ENCODE measurements at regions not wholly inside any gene's neighbourhood (a gene's known extent, or its start where the extent isn't known, plus 50 kb on each side); places are given as distances from the start of the nearest gene placed in this dataset.
A peak's percentile ranks its signal among the peaks of the same experiment; 100 is the strongest.

- peak; percentile 78 for DNase-seq
- H3K23ac ChIP-seq (ENCODE audit: insufficient read length, low read depth, low read length): no peak overlapping the region
- H3K4ac ChIP-seq (ENCODE audit: low read depth, low read length): no peak overlapping the region
- Mint-ChIP-seq H3K4me1 (peaks cover 11 to 14% of the 10 kb centered on the region in 2 experiments), H3K27me3 (ENCODE audit: low read depth) (no peaks in the 10 kb centered on the region), H3K27ac (no peak overlapping the region), H3K4me3 (no peak overlapping the region), H3K9me3 (peaks cover 3 to 5% of the 10 kb centered on the region in 2 experiments; a peak in 1 of 5 replicates), H3K36me3 (ENCODE audit: insufficient read depth in 1 of 3, low read depth in 3 of 3) (no peaks in the 10 kb centered on the region)
- no peaks in the 10 kb centered on the region for H4K20me1 ChIP-seq (ENCODE audit: control insufficient read depth, insufficient read depth, insufficient read length)
- H4K5ac ChIP-seq (ENCODE audit: insufficient read length, low read depth, low read length): no peak overlapping the region
- H4K91ac ChIP-seq (ENCODE audit: insufficient read length, low read depth, low read length): no peak overlapping the region
- H3K18ac ChIP-seq (ENCODE audit: insufficient read length, low read depth, low read length): no peak overlapping the region
- H3T11ph ChIP-seq (ENCODE audit: low read length): no peak overlapping the region
- no peaks in the 10 kb centered on the region for H3K79me2 ChIP-seq (ENCODE audit: insufficient read depth, low read length)
- no peak overlapping the region for H2AFZ ChIP-seq (ENCODE audit: low read length)
- no peak overlapping the region for H2BK15ac ChIP-seq (ENCODE audit: low read depth, low read length)
- no peaks in the 10 kb centered on the region for H3K79me1 ChIP-seq (ENCODE audit: insufficient read depth, low read depth, low read length, poor library complexity, severe bottlenecking)
- H2BK120ac ChIP-seq (ENCODE audit: low read depth, low read length, poor library complexity, severe bottlenecking): no peak overlapping the region
- no peak overlapping the region for H3K9ac ChIP-seq (ENCODE audit: extremely low read depth, insufficient read length, low read length)
- H2BK20ac ChIP-seq (ENCODE audit: low read depth, low read length, poor library complexity, severe bottlenecking): no peak overlapping the region
- TF ChIP-seq CTCF (conservative IDR thresholded peaks at IDR 0.05): peak; percentile 70
- H2AK5ac ChIP-seq (ENCODE audit: insufficient read length, low read length): no peak overlapping the region
- WGBS (ENCODE audit: extremely low coverage, insufficient read length, low lambda C conversion rate): no CpG with 5 or more reads among the region's 6 CpGs
- no peak overlapping the region for H3K4me2 ChIP-seq (ENCODE audit: insufficient read depth, insufficient read length, low read length)
- H3K27ac ChIP-seq (ENCODE audit: insufficient read length, low read depth, low read length): no peak overlapping the region
- no peak overlapping the region for H4K8ac ChIP-seq (replicated peaks; ENCODE audit: insufficient read length, low read depth, low read length)
- no peaks in the 10 kb centered on the region for H3K9me3 ChIP-seq (ENCODE audit: control insufficient read depth, low read depth, low read length)
- H3K23me2 ChIP-seq (ENCODE audit: insufficient read length, low read depth, low read length, poor library complexity, severe bottlenecking): no peaks in the 10 kb centered on the region
- H2BK12ac ChIP-seq (ENCODE audit: insufficient read length, low read depth, low read length): no peak overlapping the region
- H3K56ac ChIP-seq (ENCODE audit: insufficient read length, low read depth, low read length): no peak overlapping the region
- H3K27me3 ChIP-seq (ENCODE audit: insufficient read depth, low read length): no peaks in the 10 kb centered on the region
- H3K14ac ChIP-seq (ENCODE audit: insufficient read depth, low read length): no peak overlapping the region
- H2BK5ac ChIP-seq (ENCODE audit: insufficient read length, low read length): no peak overlapping the region
- no peaks in the 10 kb centered on the region; the same call in 1 of the 2 replicates for H3K4me1 ChIP-seq (ENCODE audit: insufficient read depth, low read length)
These were observed 340.0 kb upstream of the MEX3C start for GRCh38 chr18:51537487-51537886.
